NCI-H146 treated with DMSO at 0.1 percent for 48 hours (cell line): ENCODE measurements at regions not wholly inside any gene's neighbourhood (a gene's known extent, or its start where the extent isn't known, plus 50 kb on each side); places are given as distances from the start of the nearest gene placed in this dataset.
A peak's percentile ranks its signal among the peaks of the same experiment; 100 is the strongest.
"Not testable (repeated sequence)": the region's sequence is repeated elsewhere in the genome, so short reads cannot be mapped to it uniquely, and the experiment has no call there.

Source experiments
- DNase-seq: peaks from one replicate; lab custom pipeline; 2025; ENCODE audit not compliant: unreplicated experiment; lab: John Stamatoyannopoulos, UW

GRCh38 chr3:132084982-132085381 lies 50.2 kb upstream of the CPNE4 start:
- no peak for DNase-seq

- no peak for DNase-seq
Measured at GRCh38 chr3:132087356-132087755, 52.5 kb upstream of the CPNE4 start.

GRCh38 chr3:132088291-132088690 lies 53.5 kb upstream of the CPNE4 start:
- no peak for DNase-seq

GRCh38 chr3:132090921-132091320 lies 56.1 kb upstream of the CPNE4 start:
- no peak for DNase-seq

- no peak for DNase-seq
Measured at GRCh38 chr3:132116601-132117000, 81.8 kb upstream of the CPNE4 start.

GRCh38 chr3:132117642-132118041 lies 82.8 kb upstream of the CPNE4 start:
- DNase-seq, result no peak

GRCh38 chr3:132119531-132119930 lies 84.7 kb upstream of the CPNE4 start:
- DNase-seq, result no peak

GRCh38 chr3:132124096-132124495 lies 89.3 kb upstream of the CPNE4 start:
- DNase-seq, result no peak

- DNase-seq, result no peak
Measured at GRCh38 chr3:132124651-132125284, 90.0 kb upstream of the CPNE4 start.

- DNase-seq, result no peak
Measured at GRCh38 chr3:132134611-132135010, 99.8 kb upstream of the CPNE4 start.

GRCh38 chr3:132135628-132136333 lies 101.0 kb upstream of the CPNE4 start:
- no peak for DNase-seq

GRCh38 chr3:132136334-132136716 lies 101.5 kb upstream of the CPNE4 start:
- DNase-seq, result no peak

- DNase-seq, result not testable (repeated sequence)
Measured at GRCh38 chr3:132136902-132137301, 102.1 kb upstream of the CPNE4 start.

- DNase-seq, result no peak
Measured at GRCh38 chr3:132145833-132146232, 111.0 kb upstream of the CPNE4 start.

GRCh38 chr3:132154619-132155018 lies 119.8 kb upstream of the CPNE4 start:
- no peak for DNase-seq

- no peak for DNase-seq
Measured at GRCh38 chr3:132159145-132159544, 124.3 kb upstream of the CPNE4 start.

GRCh38 chr3:132160198-132160597 lies 125.4 kb upstream of the CPNE4 start:
- no peak for DNase-seq

- no peak for DNase-seq
Measured at GRCh38 chr3:132161608-132162007, 126.8 kb upstream of the CPNE4 start.

- DNase-seq, result no peak
Measured at GRCh38 chr3:132164469-132165092, 129.8 kb upstream of the CPNE4 start.

GRCh38 chr3:132167870-132168269 lies 133.1 kb upstream of the CPNE4 start:
- no peak for DNase-seq

GRCh38 chr3:132174500-132174899 lies 139.7 kb upstream of the CPNE4 start:
- DNase-seq, result no peak

- peak; percentile 47 for DNase-seq
Measured at GRCh38 chr3:132180337-132180791, 136.8 kb upstream of the ACP3 start.
